GM12878 (cell line): ENCODE measurements at regions not wholly inside any gene's neighbourhood (a gene's known extent, or its start where the extent isn't known, plus 50 kb on each side); places are given as distances from the start of the nearest gene placed in this dataset.

Experiments used
- ATAC-seq: fragments of 200-7000 bp; cut with Tn5 transposase; 3 replicates; pipeline ENCODE4 v1.9.1; 2020; ENCODE audit warnings: mild to moderate bottlenecking, moderate library complexity
- BruUV-seq: library from RNA; stranded (reverse); fragments of 400-500 nt; replicated peaks from 2 replicates; lab custom pipeline; 2021; lab: Mats Ljungman, UMichigan
- CTCF ChIA-PET: fragments of 300-600 bp; sonication (Branson Sonifier 250); formaldehyde crosslinking; extraction: SDS; loops from one replicate; lab custom pipeline; 2021; ENCODE audit warnings: inconsistent platforms; lab: Yijun Ruan, JAX
- POLR2A ChIA-PET: fragments of 350-600 bp; formaldehyde crosslinking; extraction: SDS; loops from one replicate; lab custom pipeline; 2021; ENCODE audit warnings: inconsistent platforms; lab: Charles Lee
- RAD21 ChIA-PET: fragments of 300-600 bp; sonication (Branson Sonifier 250); formaldehyde crosslinking; loops from one replicate; lab custom pipeline; 2023; ENCODE audit warnings: antibody characterized with exemption; ENCODE audit not compliant: unreplicated experiment; lab: Charles Lee
- SMC1A ChIA-PET: fragments of 300-600 bp; sonication (Branson Sonifier 250); formaldehyde crosslinking; loops from one replicate; lab custom pipeline; 2023; ENCODE audit not compliant: unreplicated experiment, uncharacterized antibody; lab: Charles Lee
- DNase-seq: peaks from one replicate; pipeline ENCODE4 v3.0.0-alpha.2; 2011; ENCODE audit warnings: low read depth, low spot score
- FAIRE-seq: peaks from 3 replicates; lab custom pipeline; 2011; peaks lifted over from hg19 to GRCh38; lab: Jason Lieb, UNC
- H2AFZ ChIP-seq: 2 replicates; pipeline ENCODE4 v1.6.0; 2011; ENCODE audit warnings: low read depth, low read length, control low read depth; ENCODE audit not compliant: control insufficient read depth
- H3K27ac ChIP-seq: 2 replicates; pipeline ENCODE4 v1.5.1; 2011; ENCODE audit warnings: control low read depth; ENCODE audit not compliant: control insufficient read depth, insufficient read depth
- H3K27me3 ChIP-seq, 2 experiments: replicated peaks in 1 of 2; 2 replicates each; pipeline versions ENCODE4 v1.6.0 to v1.6.1; 2011; ENCODE audit warnings: low read length in 1 of 2; ENCODE audit not compliant: control insufficient read depth in 2 of 2, insufficient read depth in 2 of 2
- H3K36me3 ChIP-seq, 2 experiments: 2 replicates each; pipeline ENCODE4 v1.5.1; 2011; ENCODE audit warnings: low read length in 1 of 2; ENCODE audit not compliant: control insufficient read depth in 2 of 2, insufficient read depth in 2 of 2
- H3K4me1 ChIP-seq: 2 replicates; pipeline ENCODE4 v1.6.1; 2011; ENCODE audit warnings: mild to moderate bottlenecking, low read length, moderate library complexity, mixed read lengths; ENCODE audit not compliant: control insufficient read depth, insufficient read depth
- H3K4me2 ChIP-seq: 2 replicates; pipeline ENCODE4 v1.6.0; 2011; ENCODE audit warnings: control low read depth; ENCODE audit not compliant: control insufficient read depth, insufficient read depth
- H3K4me3 ChIP-seq: fragments of 200-600 bp; sonication (generic); 2 replicates; pipeline ENCODE4 v1.5.1; 2016
- H3K79me2 ChIP-seq: 2 replicates; pipeline ENCODE4 v1.6.0; 2011; ENCODE audit warnings: low read length; ENCODE audit not compliant: control insufficient read depth, insufficient read depth
- H3K9ac ChIP-seq: 2 replicates; pipeline ENCODE4 v1.8.0; 2011; ENCODE audit warnings: low read length, control low read depth, mixed read lengths; ENCODE audit not compliant: control insufficient read depth, insufficient read depth
- H3K9me3 ChIP-seq: replicated peaks from 3 replicates; pipeline ENCODE4 v1.5.1; 2011; ENCODE audit warnings: mild to moderate bottlenecking, low read length; ENCODE audit not compliant: control insufficient read depth, insufficient read depth
- H4K20me1 ChIP-seq: 2 replicates; pipeline ENCODE4 v1.6.0; 2011; ENCODE audit not compliant: control insufficient read depth, insufficient read depth
- CHD2 ChIP-seq: IDR thresholded peaks from 2 replicates; pipeline ENCODE4 v1.6.1; 2011; ENCODE audit warnings: low read depth, low read length, improper control_type of control experiment, borderline replicate concordance
- CREB1 ChIP-seq: IDR thresholded peaks from 2 replicates; pipeline ENCODE4 v1.6.1; 2012; ENCODE audit warnings: low read depth, mild to moderate bottlenecking, inconsistent platforms
- EED ChIP-seq: sonication (generic); IDR thresholded peaks from 2 replicates; pipeline ENCODE4 v1.6.1; 2016; ENCODE audit warnings: antibody characterized with exemption, low read depth
- EZH2 ChIP-seq: IDR thresholded peaks from 2 replicates; pipeline ENCODE4 v1.6.1; 2012; ENCODE audit warnings: low read depth, mild to moderate bottlenecking, control low read depth, inconsistent platforms, low read length, borderline replicate concordance; ENCODE audit not compliant: control insufficient read depth
- HDAC2 ChIP-seq: fragments of 200-600 bp; sonication (generic); IDR thresholded peaks from 2 replicates; pipeline ENCODE4 v1.6.1; 2017
- MYB ChIP-seq: fragments of 150-350 bp; IDR thresholded peaks from 2 replicates; pipeline ENCODE4 v1.6.1; 2014; ENCODE audit warnings: mild to moderate bottlenecking, low read depth, low read length, borderline replicate concordance
- NFXL1 ChIP-seq: fragments of 450-650 bp; IDR thresholded peaks from 2 replicates; pipeline ENCODE4 v1.6.1; 2017; ENCODE audit warnings: antibody characterized with exemption, mild to moderate bottlenecking, borderline replicate concordance
- SMAD1 ChIP-seq: fragments of 450-650 bp; IDR thresholded peaks from 2 replicates; pipeline ENCODE4 v1.6.1; 2018; ENCODE audit warnings: mild to moderate bottlenecking, low read depth; ENCODE audit not compliant: partially characterized antibody
- YBX1 ChIP-seq: fragments of 450-650 bp; IDR thresholded peaks from 2 replicates; pipeline ENCODE4 v1.6.1; 2016; ENCODE audit warnings: antibody characterized with exemption
- ZNF274 ChIP-seq: IDR thresholded peaks from one replicate; pipeline ENCODE4 v1.8.0; 2011; ENCODE audit not compliant: insufficient read length, insufficient read depth
- WGBS: methylation state at CpG from one replicate; pipeline ENCODE4 v1.1.6; 2016; ENCODE audit warnings: low lambda C conversion rate; ENCODE audit not compliant: insufficient replicate concordance, insufficient coverage; ENCODE audit errors: missing lambda C conversion rate; 5-methylcytosine and 5-hydroxymethylcytosine counted together
- in situ Hi-C: fragments of 300-500 bp; cut with MboI; formaldehyde crosslinking; loops from 9 replicates; pipeline ENCODE4 v1.14.3; 2018; ENCODE audit warnings: mixed read lengths
- intact Hi-C: fragments of 100-400 bp; cut with micrococcal nuclease; formaldehyde crosslinking; loops from one replicate; pipeline ENCODE4 v1.14.2; 2022; ENCODE audit not compliant: unreplicated experiment
- TF ChIP-seq, protein P1 (sequence below): fragments of 450-650 bp; IDR thresholded peaks from 2 replicates; pipeline ENCODE4 v1.6.1; 2014; ENCODE audit warnings: mild to moderate bottlenecking
- TF ChIP-seq, protein P2 (sequence below): IDR thresholded peaks from 2 replicates; pipeline ENCODE4 v1.6.1; 2011; ENCODE audit warnings: borderline replicate concordance, low read depth, mild to moderate bottlenecking, moderate library complexity, low read length; ENCODE audit not compliant: insufficient read depth, poor library complexity, severe bottlenecking
- TF ChIP-seq, protein P3 (sequence below): IDR thresholded peaks from 2 replicates; pipeline ENCODE4 v1.6.1; 2011; ENCODE audit warnings: mild to moderate bottlenecking, low read depth, low read length, moderate library complexity; ENCODE audit not compliant: insufficient replicate concordance
- TF ChIP-seq, protein P4 (sequence below): fragments of 450-650 bp; formaldehyde crosslinking; IDR thresholded peaks from 2 replicates; pipeline ENCODE4 v1.5.0; 2022; ENCODE audit warnings: mild to moderate bottlenecking, missing genetic modification characterization
- TF ChIP-seq, protein P5 (sequence below), 3 experiments: IDR thresholded peaks in 2 of 3; conservative IDR thresholded peaks in 1 of 3; 2 replicates each; pipeline ENCODE4 v1.5.1; 2011; ENCODE audit warnings: low read depth in 3 of 3, low read length in 3 of 3, mild to moderate bottlenecking in 3 of 3, control low read depth in 2 of 3, moderate library complexity in 2 of 3, inconsistent platforms in 1 of 3, mixed read lengths in 1 of 3; ENCODE audit not compliant: control insufficient read depth in 2 of 3, insufficient read depth in 1 of 3; ENCODE audit errors: extremely low read depth in 1 of 3

- DNase-seq (no peak), FAIRE-seq (no peak), ATAC-seq (no peak)
- Histone ChIP-seq H3K4me2 (no peak overlapping the region), H3K27me3 (no peaks in the 10 kb centered on the region), H3K79me2 (no peaks in the 10 kb centered on the region), H3K9ac (no peak overlapping the region), H2AFZ (no peak overlapping the region), H3K27ac (no peak overlapping the region), H3K36me3 (no peaks in the 10 kb centered on the region), H4K20me1 (no peaks in the 10 kb centered on the region), H3K4me1 (no peaks in the 10 kb centered on the region), H3K4me3 (no peak overlapping the region), H3K9me3 (no peaks in the 10 kb centered on the region)
- RAD21 ChIA-PET, result no interaction called here
- BruUV-seq, result no TSS peak
- CTCF ChIA-PET, result no interaction called here
- intact Hi-C loops, result no loop called here
- TF ChIP-seq, protein P1, sequence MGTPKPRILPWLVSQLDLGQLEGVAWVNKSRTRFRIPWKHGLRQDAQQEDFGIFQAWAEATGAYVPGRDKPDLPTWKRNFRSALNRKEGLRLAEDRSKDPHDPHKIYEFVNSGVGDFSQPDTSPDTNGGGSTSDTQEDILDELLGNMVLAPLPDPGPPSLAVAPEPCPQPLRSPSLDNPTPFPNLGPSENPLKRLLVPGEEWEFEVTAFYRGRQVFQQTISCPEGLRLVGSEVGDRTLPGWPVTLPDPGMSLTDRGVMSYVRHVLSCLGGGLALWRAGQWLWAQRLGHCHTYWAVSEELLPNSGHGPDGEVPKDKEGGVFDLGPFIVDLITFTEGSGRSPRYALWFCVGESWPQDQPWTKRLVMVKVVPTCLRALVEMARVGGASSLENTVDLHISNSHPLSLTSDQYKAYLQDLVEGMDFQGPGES, result no peak
- TF ChIP-seq EZH2, result no peak
- TF ChIP-seq NFXL1, result no peak
- TF ChIP-seq, protein P2, sequence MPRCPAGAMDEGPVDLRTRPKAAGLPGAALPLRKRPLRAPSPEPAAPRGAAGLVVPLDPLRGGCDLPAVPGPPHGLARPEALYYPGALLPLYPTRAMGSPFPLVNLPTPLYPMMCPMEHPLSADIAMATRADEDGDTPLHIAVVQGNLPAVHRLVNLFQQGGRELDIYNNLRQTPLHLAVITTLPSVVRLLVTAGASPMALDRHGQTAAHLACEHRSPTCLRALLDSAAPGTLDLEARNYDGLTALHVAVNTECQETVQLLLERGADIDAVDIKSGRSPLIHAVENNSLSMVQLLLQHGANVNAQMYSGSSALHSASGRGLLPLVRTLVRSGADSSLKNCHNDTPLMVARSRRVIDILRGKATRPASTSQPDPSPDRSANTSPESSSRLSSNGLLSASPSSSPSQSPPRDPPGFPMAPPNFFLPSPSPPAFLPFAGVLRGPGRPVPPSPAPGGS, result no peak
- TF ChIP-seq, protein P3, sequence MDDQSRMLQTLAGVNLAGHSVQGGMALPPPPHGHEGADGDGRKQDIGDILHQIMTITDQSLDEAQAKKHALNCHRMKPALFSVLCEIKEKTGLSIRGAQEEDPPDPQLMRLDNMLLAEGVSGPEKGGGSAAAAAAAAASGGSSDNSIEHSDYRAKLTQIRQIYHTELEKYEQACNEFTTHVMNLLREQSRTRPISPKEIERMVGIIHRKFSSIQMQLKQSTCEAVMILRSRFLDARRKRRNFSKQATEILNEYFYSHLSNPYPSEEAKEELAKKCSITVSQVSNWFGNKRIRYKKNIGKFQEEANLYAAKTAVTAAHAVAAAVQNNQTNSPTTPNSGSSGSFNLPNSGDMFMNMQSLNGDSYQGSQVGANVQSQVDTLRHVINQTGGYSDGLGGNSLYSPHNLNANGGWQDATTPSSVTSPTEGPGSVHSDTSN, result no peak
- TF ChIP-seq, protein P4, sequence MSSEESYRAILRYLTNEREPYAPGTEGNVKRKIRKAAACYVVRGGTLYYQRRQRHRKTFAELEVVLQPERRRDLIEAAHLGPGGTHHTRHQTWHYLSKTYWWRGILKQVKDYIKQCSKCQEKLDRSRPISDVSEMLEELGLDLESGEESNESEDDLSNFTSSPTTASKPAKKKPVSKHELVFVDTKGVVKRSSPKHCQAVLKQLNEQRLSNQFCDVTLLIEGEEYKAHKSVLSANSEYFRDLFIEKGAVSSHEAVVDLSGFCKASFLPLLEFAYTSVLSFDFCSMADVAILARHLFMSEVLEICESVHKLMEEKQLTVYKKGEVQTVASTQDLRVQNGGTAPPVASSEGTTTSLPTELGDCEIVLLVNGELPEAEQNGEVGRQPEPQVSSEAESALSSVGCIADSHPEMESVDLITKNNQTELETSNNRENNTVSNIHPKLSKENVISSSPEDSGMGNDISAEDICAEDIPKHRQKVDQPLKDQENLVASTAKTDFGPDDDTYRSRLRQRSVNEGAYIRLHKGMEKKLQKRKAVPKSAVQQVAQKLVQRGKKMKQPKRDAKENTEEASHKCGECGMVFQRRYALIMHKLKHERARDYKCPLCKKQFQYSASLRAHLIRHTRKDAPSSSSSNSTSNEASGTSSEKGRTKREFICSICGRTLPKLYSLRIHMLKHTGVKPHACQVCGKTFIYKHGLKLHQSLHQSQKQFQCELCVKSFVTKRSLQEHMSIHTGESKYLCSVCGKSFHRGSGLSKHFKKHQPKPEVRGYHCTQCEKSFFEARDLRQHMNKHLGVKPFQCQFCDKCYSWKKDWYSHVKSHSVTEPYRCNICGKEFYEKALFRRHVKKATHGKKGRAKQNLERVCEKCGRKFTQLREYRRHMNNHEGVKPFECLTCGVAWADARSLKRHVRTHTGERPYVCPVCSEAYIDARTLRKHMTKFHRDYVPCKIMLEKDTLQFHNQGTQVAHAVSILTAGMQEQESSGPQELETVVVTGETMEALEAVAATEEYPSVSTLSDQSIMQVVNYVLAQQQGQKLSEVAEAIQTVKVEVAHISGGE (CRISPR knock-in tag), result no peak
- TF ChIP-seq CREB1, result no peak
- TF ChIP-seq SMAD1, result no peak
- TF ChIP-seq CHD2, result no peak
- no peak for TF ChIP-seq MYB
- TF ChIP-seq, protein P5, sequence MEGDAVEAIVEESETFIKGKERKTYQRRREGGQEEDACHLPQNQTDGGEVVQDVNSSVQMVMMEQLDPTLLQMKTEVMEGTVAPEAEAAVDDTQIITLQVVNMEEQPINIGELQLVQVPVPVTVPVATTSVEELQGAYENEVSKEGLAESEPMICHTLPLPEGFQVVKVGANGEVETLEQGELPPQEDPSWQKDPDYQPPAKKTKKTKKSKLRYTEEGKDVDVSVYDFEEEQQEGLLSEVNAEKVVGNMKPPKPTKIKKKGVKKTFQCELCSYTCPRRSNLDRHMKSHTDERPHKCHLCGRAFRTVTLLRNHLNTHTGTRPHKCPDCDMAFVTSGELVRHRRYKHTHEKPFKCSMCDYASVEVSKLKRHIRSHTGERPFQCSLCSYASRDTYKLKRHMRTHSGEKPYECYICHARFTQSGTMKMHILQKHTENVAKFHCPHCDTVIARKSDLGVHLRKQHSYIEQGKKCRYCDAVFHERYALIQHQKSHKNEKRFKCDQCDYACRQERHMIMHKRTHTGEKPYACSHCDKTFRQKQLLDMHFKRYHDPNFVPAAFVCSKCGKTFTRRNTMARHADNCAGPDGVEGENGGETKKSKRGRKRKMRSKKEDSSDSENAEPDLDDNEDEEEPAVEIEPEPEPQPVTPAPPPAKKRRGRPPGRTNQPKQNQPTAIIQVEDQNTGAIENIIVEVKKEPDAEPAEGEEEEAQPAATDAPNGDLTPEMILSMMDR (IDR thresholded peaks at IDR 0.05 in 2 of 3, conservative IDR thresholded peaks at IDR 0.05 in 1 of 3; ENCODE audit: control insufficient read depth in 2 of 3, extremely low read depth in 1 of 3, insufficient read depth in 1 of 3, low read depth in 3 of 3, low read length in 3 of 3), result no peak
- TF ChIP-seq HDAC2, result no peak
- no peak for TF ChIP-seq EED
- TF ChIP-seq ZNF274, result no peak
- no peak for TF ChIP-seq YBX1
- in situ Hi-C loops, result no loop called here
- POLR2A ChIA-PET, result no interaction called here
- WGBS, result 5% methylated on average over 2 of the region's 2 CpGs
- SMC1A ChIA-PET, result interaction anchor here (1.3 kb wide), 1 partner anchor 13 kb away, joined by 3 read pairs; no protein-coding TSS in a partner anchor
These were observed 59.6 kb upstream of the NXPH1 start for GRCh38 chr7:8373851-8374250.
